GM12878 (cell line): ENCODE measurements at regions not wholly inside any gene's neighbourhood (a gene's known extent, or its start where the extent isn't known, plus 50 kb on each side); places are given as distances from the start of the nearest gene placed in this dataset.

Experiments used
- ATAC-seq: fragments of 200-7000 bp; cut with Tn5 transposase; 3 replicates; pipeline ENCODE4 v1.9.1; 2020; ENCODE audit warnings: mild to moderate bottlenecking, moderate library complexity
- BruUV-seq: library from RNA; stranded (reverse); fragments of 400-500 nt; replicated peaks from 2 replicates; lab custom pipeline; 2021; lab: Mats Ljungman, UMichigan
- CTCF ChIA-PET: fragments of 300-600 bp; sonication (Branson Sonifier 250); formaldehyde crosslinking; extraction: SDS; loops from one replicate; lab custom pipeline; 2021; ENCODE audit warnings: inconsistent platforms; lab: Yijun Ruan, JAX
- POLR2A ChIA-PET: fragments of 350-600 bp; formaldehyde crosslinking; extraction: SDS; loops from one replicate; lab custom pipeline; 2021; ENCODE audit warnings: inconsistent platforms; lab: Charles Lee
- RAD21 ChIA-PET: fragments of 300-600 bp; sonication (Branson Sonifier 250); formaldehyde crosslinking; loops from one replicate; lab custom pipeline; 2023; ENCODE audit warnings: antibody characterized with exemption; ENCODE audit not compliant: unreplicated experiment; lab: Charles Lee
- SMC1A ChIA-PET: fragments of 300-600 bp; sonication (Branson Sonifier 250); formaldehyde crosslinking; loops from one replicate; lab custom pipeline; 2023; ENCODE audit not compliant: unreplicated experiment, uncharacterized antibody; lab: Charles Lee
- DNase-seq: peaks from one replicate; pipeline ENCODE4 v3.0.0-alpha.2; 2011; ENCODE audit warnings: low read depth, low spot score
- FAIRE-seq: peaks from 3 replicates; lab custom pipeline; 2011; peaks lifted over from hg19 to GRCh38; lab: Jason Lieb, UNC
- H2AFZ ChIP-seq: 2 replicates; pipeline ENCODE4 v1.6.0; 2011; ENCODE audit warnings: low read depth, low read length, control low read depth; ENCODE audit not compliant: control insufficient read depth
- H3K27ac ChIP-seq: 2 replicates; pipeline ENCODE4 v1.5.1; 2011; ENCODE audit warnings: control low read depth; ENCODE audit not compliant: control insufficient read depth, insufficient read depth
- H3K27me3 ChIP-seq, 2 experiments: replicated peaks in 1 of 2; 2 replicates each; pipeline versions ENCODE4 v1.6.0 to v1.6.1; 2011; ENCODE audit warnings: low read length in 1 of 2; ENCODE audit not compliant: control insufficient read depth in 2 of 2, insufficient read depth in 2 of 2
- H3K36me3 ChIP-seq, 2 experiments: 2 replicates each; pipeline ENCODE4 v1.5.1; 2011; ENCODE audit warnings: low read length in 1 of 2; ENCODE audit not compliant: control insufficient read depth in 2 of 2, insufficient read depth in 2 of 2
- H3K4me1 ChIP-seq: 2 replicates; pipeline ENCODE4 v1.6.1; 2011; ENCODE audit warnings: mild to moderate bottlenecking, low read length, moderate library complexity, mixed read lengths; ENCODE audit not compliant: control insufficient read depth, insufficient read depth
- H3K4me2 ChIP-seq: 2 replicates; pipeline ENCODE4 v1.6.0; 2011; ENCODE audit warnings: control low read depth; ENCODE audit not compliant: control insufficient read depth, insufficient read depth
- H3K4me3 ChIP-seq: fragments of 200-600 bp; sonication (generic); 2 replicates; pipeline ENCODE4 v1.5.1; 2016
- H3K79me2 ChIP-seq: 2 replicates; pipeline ENCODE4 v1.6.0; 2011; ENCODE audit warnings: low read length; ENCODE audit not compliant: control insufficient read depth, insufficient read depth
- H3K9ac ChIP-seq: 2 replicates; pipeline ENCODE4 v1.8.0; 2011; ENCODE audit warnings: low read length, control low read depth, mixed read lengths; ENCODE audit not compliant: control insufficient read depth, insufficient read depth
- H3K9me3 ChIP-seq: replicated peaks from 3 replicates; pipeline ENCODE4 v1.5.1; 2011; ENCODE audit warnings: mild to moderate bottlenecking, low read length; ENCODE audit not compliant: control insufficient read depth, insufficient read depth
- H4K20me1 ChIP-seq: 2 replicates; pipeline ENCODE4 v1.6.0; 2011; ENCODE audit not compliant: control insufficient read depth, insufficient read depth
- ASH2L ChIP-seq: fragments of 300-600, 200-600 bp; sonication (generic); IDR thresholded peaks from 2 replicates; pipeline ENCODE4 v1.6.1; 2017; ENCODE audit warnings: low read depth, mild to moderate bottlenecking, borderline replicate concordance
- GABPA ChIP-seq: IDR thresholded peaks from 2 replicates; pipeline ENCODE4 v1.6.1; 2014; ENCODE audit warnings: antibody characterized with exemption, low read depth, mild to moderate bottlenecking, inconsistent platforms
- IKZF1 ChIP-seq: fragments of 450-650 bp; conservative IDR thresholded peaks from 2 replicates; pipeline ENCODE4 v1.6.1; 2017; ENCODE audit warnings: antibody characterized with exemption, mild to moderate bottlenecking
- KLF5 ChIP-seq: fragments of 450-650 bp; IDR thresholded peaks from 2 replicates; pipeline ENCODE4 v1.6.1; 2014; ENCODE audit warnings: mild to moderate bottlenecking; ENCODE audit not compliant: partially characterized antibody
- TAF1 ChIP-seq: IDR thresholded peaks from 2 replicates; pipeline ENCODE4 v1.6.1; 2011; ENCODE audit warnings: mild to moderate bottlenecking, low read depth, low read length, borderline replicate concordance
- TARDBP ChIP-seq: IDR thresholded peaks from 2 replicates; pipeline ENCODE4 v1.6.1; 2016; ENCODE audit warnings: borderline replicate concordance
- YBX1 ChIP-seq: fragments of 450-650 bp; IDR thresholded peaks from 2 replicates; pipeline ENCODE4 v1.6.1; 2016; ENCODE audit warnings: antibody characterized with exemption
- ZNF24 ChIP-seq: fragments of 450-650 bp; IDR thresholded peaks from 2 replicates; pipeline ENCODE4 v1.6.1; 2017; ENCODE audit warnings: antibody characterized with exemption, mild to moderate bottlenecking
- ZNF274 ChIP-seq: IDR thresholded peaks from one replicate; pipeline ENCODE4 v1.8.0; 2011; ENCODE audit not compliant: insufficient read length, insufficient read depth
- WGBS: methylation state at CpG from one replicate; pipeline ENCODE4 v1.1.6; 2016; ENCODE audit warnings: low lambda C conversion rate; ENCODE audit not compliant: insufficient replicate concordance, insufficient coverage; ENCODE audit errors: missing lambda C conversion rate; 5-methylcytosine and 5-hydroxymethylcytosine counted together
- in situ Hi-C: fragments of 300-500 bp; cut with MboI; formaldehyde crosslinking; loops from 9 replicates; pipeline ENCODE4 v1.14.3; 2018; ENCODE audit warnings: mixed read lengths
- intact Hi-C: fragments of 100-400 bp; cut with micrococcal nuclease; formaldehyde crosslinking; loops from one replicate; pipeline ENCODE4 v1.14.2; 2022; ENCODE audit not compliant: unreplicated experiment
- TF ChIP-seq, protein P1 (sequence below): IDR thresholded peaks from 2 replicates; pipeline ENCODE4 v1.6.1; 2012; ENCODE audit warnings: mild to moderate bottlenecking, low read depth, low read length

DNA sequence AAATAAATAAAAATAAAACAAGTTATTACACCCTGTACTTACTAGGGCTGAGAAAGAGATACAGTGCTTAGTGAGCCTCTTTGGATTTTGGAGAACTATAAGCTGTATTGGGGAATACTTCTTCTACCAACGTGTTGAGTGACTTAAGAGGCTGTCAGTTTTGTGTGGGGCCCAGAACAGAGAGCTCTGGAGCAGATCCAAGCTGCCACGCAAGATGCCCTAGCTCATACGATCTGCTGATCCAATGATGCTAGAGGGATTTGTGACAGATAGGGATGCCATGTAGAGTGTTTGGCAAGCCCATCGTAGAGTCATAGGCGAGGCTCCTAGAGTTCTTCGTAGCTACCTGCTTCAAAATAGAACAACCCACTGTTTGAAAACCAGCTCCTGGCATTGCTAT, 60.3 kb upstream of the KLF3 start:
- BruUV-seq: no TSS peak
- no peak overlapping the region for H3K4me2 ChIP-seq
- H3K4me3 ChIP-seq: no peak overlapping the region
- no peaks in the 10 kb centered on the region for H4K20me1 ChIP-seq
- H3K36me3 ChIP-seq: no peaks in the 10 kb centered on the region
- no peaks in the 10 kb centered on the region for H3K27me3 ChIP-seq
- ChIA-PET SMC1A (interaction anchor here (0.6 to 1.0 kb wide), 2 partner anchors 39 to 95 kb away, joined by 3 read pairs; no protein-coding TSS in a partner anchor), POLR2A (interaction anchor here (0.7 kb wide), 1 partner anchor 559 kb away, joined by 3 read pairs; no protein-coding TSS in a partner anchor), CTCF (interaction anchor here (1.7 to 1.9 kb wide), 2 partner anchors 11 to 423 kb away, joined by 4 to 5 read pairs; no protein-coding TSS in a partner anchor), RAD21 (interaction anchor here (0.8 to 0.9 kb wide), 2 partner anchors 21 to 260 kb away, joined by 3 read pairs; no protein-coding TSS in a partner anchor)
- in situ Hi-C loops: no loop called here
- no peak overlapping the region for H3K27ac ChIP-seq
- no peak overlapping the region for H2AFZ ChIP-seq
- FAIRE-seq: no peak
- ATAC-seq: no peak
- TF ChIP-seq YBX1 (no peak), ZNF24 (no peak), IKZF1 (no peak), ASH2L (no peak), ZNF274 (no peak), KLF5 (no peak), TAF1 (no peak), GABPA (no peak), TARDBP (no peak)
- TF ChIP-seq, protein P1, sequence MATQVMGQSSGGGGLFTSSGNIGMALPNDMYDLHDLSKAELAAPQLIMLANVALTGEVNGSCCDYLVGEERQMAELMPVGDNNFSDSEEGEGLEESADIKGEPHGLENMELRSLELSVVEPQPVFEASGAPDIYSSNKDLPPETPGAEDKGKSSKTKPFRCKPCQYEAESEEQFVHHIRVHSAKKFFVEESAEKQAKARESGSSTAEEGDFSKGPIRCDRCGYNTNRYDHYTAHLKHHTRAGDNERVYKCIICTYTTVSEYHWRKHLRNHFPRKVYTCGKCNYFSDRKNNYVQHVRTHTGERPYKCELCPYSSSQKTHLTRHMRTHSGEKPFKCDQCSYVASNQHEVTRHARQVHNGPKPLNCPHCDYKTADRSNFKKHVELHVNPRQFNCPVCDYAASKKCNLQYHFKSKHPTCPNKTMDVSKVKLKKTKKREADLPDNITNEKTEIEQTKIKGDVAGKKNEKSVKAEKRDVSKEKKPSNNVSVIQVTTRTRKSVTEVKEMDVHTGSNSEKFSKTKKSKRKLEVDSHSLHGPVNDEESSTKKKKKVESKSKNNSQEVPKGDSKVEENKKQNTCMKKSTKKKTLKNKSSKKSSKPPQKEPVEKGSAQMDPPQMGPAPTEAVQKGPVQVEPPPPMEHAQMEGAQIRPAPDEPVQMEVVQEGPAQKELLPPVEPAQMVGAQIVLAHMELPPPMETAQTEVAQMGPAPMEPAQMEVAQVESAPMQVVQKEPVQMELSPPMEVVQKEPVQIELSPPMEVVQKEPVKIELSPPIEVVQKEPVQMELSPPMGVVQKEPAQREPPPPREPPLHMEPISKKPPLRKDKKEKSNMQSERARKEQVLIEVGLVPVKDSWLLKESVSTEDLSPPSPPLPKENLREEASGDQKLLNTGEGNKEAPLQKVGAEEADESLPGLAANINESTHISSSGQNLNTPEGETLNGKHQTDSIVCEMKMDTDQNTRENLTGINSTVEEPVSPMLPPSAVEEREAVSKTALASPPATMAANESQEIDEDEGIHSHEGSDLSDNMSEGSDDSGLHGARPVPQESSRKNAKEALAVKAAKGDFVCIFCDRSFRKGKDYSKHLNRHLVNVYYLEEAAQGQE: no peak
- no peak overlapping the region for H3K9ac ChIP-seq
- no peaks in the 10 kb centered on the region for H3K4me1 ChIP-seq
- WGBS: 84% methylated on average over 6 of the region's 6 CpGs
- intact Hi-C loops: no loop called here
- DNase-seq: no peak
- no peaks in the 10 kb centered on the region; the same call in 2 of the 3 replicates for H3K9me3 ChIP-seq
- no peaks in the 10 kb centered on the region for H3K79me2 ChIP-seq
